Neural cell (in vitro differentiated cells): ENCODE measurements at regions not wholly inside any gene's neighbourhood (a gene's known extent, or its start where the extent isn't known, plus 50 kb on each side); places are given as distances from the start of the nearest gene placed in this dataset.

Experiments
- H2AFZ ChIP-seq: fragments of 200-600, 300-800 bp; sonication (generic), shearing (Covaris generic); 2 replicates; pipeline ENCODE4 v1.6.0; 2014; ENCODE audit warnings: low read depth, mild to moderate bottlenecking, antibody characterized with exemption, low read length, moderate library complexity
- H3F3A ChIP-seq: fragments of 200-600 bp; shearing (Covaris generic); 2 replicates; pipeline ENCODE4 v1.6.1; 2016; ENCODE audit warnings: mild to moderate bottlenecking, moderate library complexity, mixed read lengths, antibody characterized with exemption, low read length; ENCODE audit not compliant: insufficient read depth, poor library complexity, severe bottlenecking
- H3K27ac ChIP-seq: fragments of 200-600, 300-800 bp; sonication (generic), shearing (Covaris generic); 2 replicates; pipeline ENCODE4 v1.5.1; 2014; ENCODE audit warnings: mild to moderate bottlenecking, low read length, moderate library complexity
- H3K27me3 ChIP-seq: fragments of 300-800, 200-600 bp; sonication (generic), shearing (Covaris generic); 2 replicates; pipeline ENCODE4 v1.6.0; 2014; ENCODE audit warnings: mild to moderate bottlenecking, low read depth, low read length, moderate library complexity; ENCODE audit not compliant: insufficient read depth
- H3K36me3 ChIP-seq: fragments of 300-800, 200-600 bp; sonication (generic), shearing (Covaris generic); 2 replicates; pipeline ENCODE4 v1.5.1; 2014; ENCODE audit warnings: mild to moderate bottlenecking, antibody characterized with exemption, low read length, moderate library complexity; ENCODE audit not compliant: insufficient read depth
- H3K4me2 ChIP-seq: fragments of 300-800, 200-600 bp; sonication (generic), shearing (Covaris generic); 2 replicates; pipeline ENCODE4 v1.6.0; 2014; ENCODE audit warnings: mild to moderate bottlenecking, low read length
- H3K4me3 ChIP-seq: fragments of 300-800, 200-600 bp; sonication (generic), shearing (Covaris generic); 2 replicates; pipeline ENCODE4 v1.5.1; 2014; ENCODE audit warnings: mild to moderate bottlenecking, low read length, moderate library complexity
- H3K79me2 ChIP-seq: fragments of 200-600 bp; shearing (Covaris generic); replicated peaks from 2 replicates; pipeline ENCODE4 v1.6.0; 2014; ENCODE audit warnings: mild to moderate bottlenecking, low read length, moderate library complexity; ENCODE audit not compliant: insufficient read depth
- H3K9ac ChIP-seq: fragments of 300-800, 200-600 bp; sonication (generic), shearing (Covaris generic); 2 replicates; pipeline ENCODE4 v1.6.1; 2016; ENCODE audit warnings: mild to moderate bottlenecking, low read length, mixed read lengths
- H3K9me2 ChIP-seq: fragments of 200-600 bp; shearing (Covaris generic); 2 replicates; pipeline ENCODE4 v1.6.1; 2016; ENCODE audit warnings: mild to moderate bottlenecking, low read length, mixed read lengths; ENCODE audit not compliant: insufficient read depth
- H3K9me3 ChIP-seq: fragments of 200-600, 300-800 bp; sonication (generic), shearing (Covaris generic); 2 replicates; pipeline ENCODE4 v1.6.1; 2016; ENCODE audit warnings: mild to moderate bottlenecking, mixed run types, low read length, moderate library complexity, mixed read lengths
- H4K20me1 ChIP-seq: fragments of 200-600 bp; shearing (Covaris generic); 2 replicates; pipeline ENCODE4 v1.6.1; 2016; ENCODE audit warnings: mild to moderate bottlenecking, mixed run types; ENCODE audit not compliant: insufficient read depth
- CTCF ChIP-seq: fragments of 450-650 bp; IDR thresholded peaks from 2 replicates; pipeline ENCODE4 v1.5.1; 2014; ENCODE audit warnings: antibody characterized with exemption, mild to moderate bottlenecking, moderate library complexity; ENCODE audit not compliant: poor library complexity, severe bottlenecking
- EP300 ChIP-seq: fragments of 450-650 bp; conservative IDR thresholded peaks from 2 replicates; pipeline ENCODE4 v1.6.1; 2014; ENCODE audit warnings: antibody characterized with exemption, mild to moderate bottlenecking, moderate library complexity; ENCODE audit not compliant: poor library complexity, severe bottlenecking
- EZH2 ChIP-seq: fragments of 200-600, 300-800 bp; shearing (Covaris generic), sonication (generic); IDR thresholded peaks from 2 replicates; pipeline ENCODE4 v1.6.1; 2014; ENCODE audit warnings: antibody characterized with exemption, low read length, borderline replicate concordance, mild to moderate bottlenecking; ENCODE audit not compliant: insufficient read depth, poor library complexity, severe bottlenecking
- MXI1 ChIP-seq: fragments of 450-650 bp; conservative IDR thresholded peaks from 2 replicates; pipeline ENCODE4 v1.6.1; 2014; ENCODE audit warnings: antibody characterized with exemption, mild to moderate bottlenecking; ENCODE audit not compliant: poor library complexity, severe bottlenecking
- POLR2AphosphoS5 ChIP-seq: IDR thresholded peaks from 2 replicates; pipeline ENCODE4 v1.6.1; 2012
- RAD21 ChIP-seq: fragments of 450-650 bp; conservative IDR thresholded peaks from 2 replicates; pipeline ENCODE4 v1.6.1; 2014; ENCODE audit warnings: antibody characterized with exemption, mild to moderate bottlenecking, moderate library complexity
- REST ChIP-seq: IDR thresholded peaks from 2 replicates; pipeline ENCODE4 v1.6.1; 2012; ENCODE audit warnings: borderline replicate concordance
- SMC3 ChIP-seq: fragments of 450-650 bp; conservative IDR thresholded peaks from 2 replicates; pipeline ENCODE4 v1.6.1; 2014; ENCODE audit warnings: antibody characterized with exemption, mild to moderate bottlenecking, moderate library complexity; ENCODE audit not compliant: poor library complexity
- TAF1 ChIP-seq: IDR thresholded peaks from 2 replicates; pipeline ENCODE4 v1.6.1; 2012; ENCODE audit warnings: low read depth

- no peaks in the 10 kb centered on the region for H3K9me2 ChIP-seq
- no peaks in the 10 kb centered on the region for H3K36me3 ChIP-seq
- no peaks in the 10 kb centered on the region for H3K9me3 ChIP-seq
- H3K4me3 ChIP-seq: no peak overlapping the region
- no peaks in the 10 kb centered on the region for H3K79me2 ChIP-seq
- H4K20me1 ChIP-seq: no peaks in the 10 kb centered on the region
- no peak overlapping the region for H3K9ac ChIP-seq
- H3F3A ChIP-seq: no peaks in the 10 kb centered on the region
- no peak overlapping the region for H3K27ac ChIP-seq
- no peak overlapping the region for H2AFZ ChIP-seq
- H3K4me2 ChIP-seq: no peak overlapping the region
- H3K27me3 ChIP-seq: no peaks in the 10 kb centered on the region
- no peak for TF ChIP-seq POLR2AphosphoS5
- TF ChIP-seq EP300: no peak
- no peak for TF ChIP-seq TAF1
- no peak for TF ChIP-seq REST
- no peak for TF ChIP-seq CTCF
- no peak for TF ChIP-seq RAD21
- no peak for TF ChIP-seq SMC3
- TF ChIP-seq MXI1: no peak
- no peak for TF ChIP-seq EZH2
Observed at GRCh38 chr6:170086639-170087420, 204.0 kb downstream of the DLL1 start.

GRCh38 chr6:170085475-170086401, 205.1 kb downstream of the DLL1 start:
- H3K27ac ChIP-seq: no peak overlapping the region
- TF ChIP-seq EP300 (no peak), SMC3 (no peak), EZH2 (no peak), RAD21 (no peak), POLR2AphosphoS5 (no peak), CTCF (no peak), REST (no peak)
- H3K9me2 ChIP-seq: no peaks in the 10 kb centered on the region
- no peaks in the 10 kb centered on the region for H3K79me2 ChIP-seq
- H3K4me3 ChIP-seq: no peak overlapping the region
- no peak overlapping the region for H3K4me2 ChIP-seq
- H4K20me1 ChIP-seq: no peaks in the 10 kb centered on the region
- no peak overlapping the region for H2AFZ ChIP-seq
- H3F3A ChIP-seq: no peaks in the 10 kb centered on the region
- no peaks in the 10 kb centered on the region for H3K36me3 ChIP-seq
- no peak overlapping the region for H3K9ac ChIP-seq
- H3K9me3 ChIP-seq: no peaks in the 10 kb centered on the region
- H3K27me3 ChIP-seq: no peaks in the 10 kb centered on the region
